Sigmoid colon (tissue), 4 donors: ENCODE measurements at regions not wholly inside any gene's neighbourhood (a gene's known extent, or its start where the extent isn't known, plus 50 kb on each side); places are given as distances from the start of the nearest gene placed in this dataset.
"Not testable (repeated sequence)": the region's sequence is repeated elsewhere in the genome, so short reads cannot be mapped to it uniquely, and the experiment has no call there.

ENCODE experiments used
- POLR2A ChIP-seq, 2 donors: fragments of 450-650 bp; IDR thresholded peaks; one replicate each; pipeline ENCODE4 v1.6.1; 2016; ENCODE audit warnings: antibody characterized with exemption in 2 of 2, mild to moderate bottlenecking in 2 of 2, moderate library complexity in 2 of 2
- POLR2AphosphoS5 ChIP-seq, 4 donors: sonication (generic); formaldehyde crosslinking; IDR thresholded peaks; one replicate each; pipeline ENCODE4 v1.6.1; 2017; ENCODE audit warnings: antibody characterized with exemption in 4 of 4
- TF ChIP-seq, protein P1 (sequence below), 4 experiments: fragments of 450-650 bp in 3 of 4; fragments of 200-600 bp in 1 of 4; IDR thresholded peaks; one replicate each; pipeline ENCODE4 v1.5.1; 2016 to 2019; ENCODE audit warnings: antibody characterized with exemption in 4 of 4, mild to moderate bottlenecking in 3 of 4, moderate library complexity in 2 of 4

DNA sequence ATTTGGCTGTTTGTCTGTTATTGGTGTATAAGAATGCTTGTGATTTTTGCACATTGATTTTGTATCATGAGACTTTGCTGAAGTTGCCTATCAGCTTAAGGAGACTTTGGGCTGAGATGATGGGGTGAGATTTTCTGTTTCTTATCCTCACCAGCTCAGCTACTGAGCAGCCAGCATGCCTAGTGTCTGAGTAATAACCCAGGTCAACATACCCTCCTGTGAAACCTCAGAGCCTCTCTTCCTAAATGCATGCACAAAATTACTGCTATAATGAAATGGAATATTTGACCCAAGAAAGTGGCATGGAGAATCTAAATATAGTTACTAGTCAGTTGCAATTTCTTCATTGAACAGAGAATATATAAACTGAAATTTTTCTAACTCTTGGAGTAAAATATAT, 220.8 kb downstream of the MINAR1 start:
- TF ChIP-seq, protein P1, sequence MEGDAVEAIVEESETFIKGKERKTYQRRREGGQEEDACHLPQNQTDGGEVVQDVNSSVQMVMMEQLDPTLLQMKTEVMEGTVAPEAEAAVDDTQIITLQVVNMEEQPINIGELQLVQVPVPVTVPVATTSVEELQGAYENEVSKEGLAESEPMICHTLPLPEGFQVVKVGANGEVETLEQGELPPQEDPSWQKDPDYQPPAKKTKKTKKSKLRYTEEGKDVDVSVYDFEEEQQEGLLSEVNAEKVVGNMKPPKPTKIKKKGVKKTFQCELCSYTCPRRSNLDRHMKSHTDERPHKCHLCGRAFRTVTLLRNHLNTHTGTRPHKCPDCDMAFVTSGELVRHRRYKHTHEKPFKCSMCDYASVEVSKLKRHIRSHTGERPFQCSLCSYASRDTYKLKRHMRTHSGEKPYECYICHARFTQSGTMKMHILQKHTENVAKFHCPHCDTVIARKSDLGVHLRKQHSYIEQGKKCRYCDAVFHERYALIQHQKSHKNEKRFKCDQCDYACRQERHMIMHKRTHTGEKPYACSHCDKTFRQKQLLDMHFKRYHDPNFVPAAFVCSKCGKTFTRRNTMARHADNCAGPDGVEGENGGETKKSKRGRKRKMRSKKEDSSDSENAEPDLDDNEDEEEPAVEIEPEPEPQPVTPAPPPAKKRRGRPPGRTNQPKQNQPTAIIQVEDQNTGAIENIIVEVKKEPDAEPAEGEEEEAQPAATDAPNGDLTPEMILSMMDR (IDR thresholded peaks at IDR 0.05): not testable (repeated sequence)
- TF ChIP-seq POLR2A, POLR2AphosphoS5 (IDR thresholded peaks at IDR 0.05): not testable (repeated sequence)
